GM10248 (cell line): ENCODE measurements at regions not wholly inside any gene's neighbourhood (a gene's known extent, or its start where the extent isn't known, plus 50 kb on each side); places are given as distances from the start of the nearest gene placed in this dataset.
"Not testable (repeated sequence)": the region's sequence is repeated elsewhere in the genome, so short reads cannot be mapped to it uniquely, and the experiment has no call there.

Experiments used
- CTCF ChIA-PET: fragments of 300-600 bp; sonication (Branson Sonifier 250); formaldehyde crosslinking; extraction: SDS; loops from one replicate; lab custom pipeline; 2021; ENCODE audit warnings: antibody characterized with exemption; lab: Yijun Ruan, JAX
- POLR2A ChIA-PET: fragments of 350-650 bp; sonication (Branson Sonifier 250); formaldehyde crosslinking; extraction: SDS; loops from one replicate; lab custom pipeline; 2020; ENCODE audit warnings: antibody characterized with exemption; lab: Yijun Ruan, JAX
- DNase-seq: peaks from one replicate; pipeline ENCODE4 v3.0.0; 2012; ENCODE audit errors: extremely low spot score
- TF ChIP-seq, protein P1 (sequence below): IDR thresholded peaks from 2 replicates; pipeline ENCODE4 v1.5.1; 2012; ENCODE audit warnings: mild to moderate bottlenecking, low read depth; ENCODE audit errors: extremely low read depth, missing control alignments, control extremely low read depth

DNA sequence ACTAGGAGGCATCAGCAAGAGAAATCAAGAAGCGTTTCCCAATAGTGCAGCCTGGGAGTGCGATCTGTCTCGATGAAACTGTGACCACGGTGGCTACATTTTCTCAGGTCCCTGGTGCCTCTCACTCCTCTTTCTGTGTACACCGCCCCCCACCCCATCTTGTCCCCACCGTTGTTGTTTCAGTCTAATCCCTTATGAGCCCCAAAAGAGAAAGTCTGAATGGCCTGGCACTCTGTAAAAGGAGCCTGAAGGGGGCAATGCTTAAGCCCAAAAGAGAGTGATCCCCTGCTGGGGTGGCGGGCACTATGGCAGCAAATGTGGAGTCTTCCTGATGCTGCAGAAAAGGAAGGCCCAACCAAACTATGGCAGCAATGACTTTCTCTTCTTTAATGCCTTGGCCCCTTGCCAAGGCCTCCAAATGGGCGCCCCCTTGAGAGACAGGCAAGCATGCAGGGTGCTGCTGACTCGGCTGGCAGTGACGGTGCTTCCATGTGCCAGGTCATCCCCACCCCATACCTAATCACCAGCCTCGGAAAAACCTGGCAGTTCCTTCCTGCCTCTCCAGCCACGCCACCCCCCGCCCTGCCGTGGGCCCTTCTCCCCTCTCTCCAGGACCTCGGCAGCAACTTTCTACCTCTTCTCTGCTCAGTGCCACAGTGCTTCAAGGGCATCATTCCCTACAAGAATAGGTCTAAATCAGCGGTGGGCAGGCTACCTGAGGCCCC is 123.0 kb downstream of the CYP26B1 start:
- TF ChIP-seq, protein P1, sequence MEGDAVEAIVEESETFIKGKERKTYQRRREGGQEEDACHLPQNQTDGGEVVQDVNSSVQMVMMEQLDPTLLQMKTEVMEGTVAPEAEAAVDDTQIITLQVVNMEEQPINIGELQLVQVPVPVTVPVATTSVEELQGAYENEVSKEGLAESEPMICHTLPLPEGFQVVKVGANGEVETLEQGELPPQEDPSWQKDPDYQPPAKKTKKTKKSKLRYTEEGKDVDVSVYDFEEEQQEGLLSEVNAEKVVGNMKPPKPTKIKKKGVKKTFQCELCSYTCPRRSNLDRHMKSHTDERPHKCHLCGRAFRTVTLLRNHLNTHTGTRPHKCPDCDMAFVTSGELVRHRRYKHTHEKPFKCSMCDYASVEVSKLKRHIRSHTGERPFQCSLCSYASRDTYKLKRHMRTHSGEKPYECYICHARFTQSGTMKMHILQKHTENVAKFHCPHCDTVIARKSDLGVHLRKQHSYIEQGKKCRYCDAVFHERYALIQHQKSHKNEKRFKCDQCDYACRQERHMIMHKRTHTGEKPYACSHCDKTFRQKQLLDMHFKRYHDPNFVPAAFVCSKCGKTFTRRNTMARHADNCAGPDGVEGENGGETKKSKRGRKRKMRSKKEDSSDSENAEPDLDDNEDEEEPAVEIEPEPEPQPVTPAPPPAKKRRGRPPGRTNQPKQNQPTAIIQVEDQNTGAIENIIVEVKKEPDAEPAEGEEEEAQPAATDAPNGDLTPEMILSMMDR = no peak
- DNase-seq = no peak
- CTCF ChIA-PET = no interaction called here
- POLR2A ChIA-PET = no interaction called here

DNA sequence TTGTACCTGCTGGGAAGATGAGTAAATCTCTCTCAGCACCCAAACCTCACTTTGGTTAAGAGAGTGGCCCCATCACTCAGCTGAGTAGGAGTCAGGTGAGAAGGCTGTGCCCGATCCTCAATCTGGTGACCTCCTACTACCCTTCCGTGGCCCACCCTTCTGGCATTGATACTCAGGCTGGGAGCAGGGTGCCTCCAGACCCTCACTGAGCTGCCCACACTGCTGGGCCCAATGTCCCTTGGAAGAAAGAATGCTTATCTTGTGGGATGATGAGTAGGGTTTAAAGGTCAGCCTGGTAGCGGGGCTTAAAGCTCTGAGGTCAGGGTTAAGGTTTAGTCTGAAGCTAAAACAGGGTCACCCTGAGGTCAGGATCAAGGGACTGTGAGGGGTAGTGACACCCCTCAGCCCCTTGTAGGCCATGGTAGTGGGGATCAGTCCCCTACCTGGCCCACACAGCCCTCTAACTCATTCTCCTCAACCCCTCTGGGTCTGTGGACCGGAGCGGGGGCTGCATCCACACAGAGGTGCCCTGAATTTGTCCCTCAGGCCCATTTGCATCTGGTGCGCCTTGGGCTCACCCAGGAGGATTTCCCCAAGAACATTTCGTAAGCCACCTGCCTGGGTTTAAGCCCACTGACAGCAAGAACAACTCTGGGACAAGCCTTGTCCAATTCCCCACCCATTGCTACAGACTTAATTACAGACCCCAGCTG is 123.8 kb downstream of the CYP26B1 start:
- TF ChIP-seq, protein P1 = no peak
- POLR2A ChIA-PET = no interaction called here
- no peak for DNase-seq
- CTCF ChIA-PET = no interaction called here

DNA sequence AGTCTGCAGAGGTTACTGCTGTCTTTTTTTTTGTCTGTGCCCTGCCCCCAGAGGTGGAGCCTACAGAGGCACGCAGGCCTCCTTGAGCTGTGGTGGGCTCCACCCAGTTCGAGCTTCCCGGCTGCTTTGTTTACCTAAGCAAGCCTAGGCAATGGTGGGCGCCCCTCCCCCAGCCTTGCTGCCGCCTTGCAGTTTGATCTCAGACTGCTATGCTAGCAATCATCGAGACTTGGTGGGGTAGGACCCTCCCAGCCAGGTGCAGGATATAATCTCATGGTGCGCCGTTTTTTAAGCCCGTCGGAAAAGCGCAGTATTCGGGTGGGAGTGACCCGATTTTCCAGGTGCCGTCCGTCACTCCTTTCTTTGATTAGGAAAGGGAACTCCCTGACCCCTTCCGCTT is 126.3 kb downstream of the CYP26B1 start:
- POLR2A ChIA-PET, CTCF ChIA-PET, DNase-seq: not testable (repeated sequence)

DNA sequence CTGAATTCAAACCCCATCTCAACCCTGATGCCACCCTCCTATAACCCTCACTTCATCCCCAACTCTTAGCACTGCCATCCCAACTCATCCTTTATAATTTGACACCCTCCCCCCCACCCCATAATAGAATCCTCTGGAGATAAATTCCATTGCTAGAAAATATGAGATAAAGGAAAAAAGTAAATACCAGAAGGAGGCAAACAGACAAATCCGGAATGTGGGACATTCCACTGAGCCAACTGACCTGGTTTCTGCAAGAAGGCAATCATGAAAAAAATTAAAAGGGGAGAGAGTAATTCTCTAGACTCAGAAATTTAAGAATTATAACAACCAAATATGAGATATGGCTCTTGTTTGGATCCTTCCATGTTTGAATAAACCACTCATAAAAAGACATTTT is 132.4 kb downstream of the CYP26B1 start:
- no peak for DNase-seq
- CTCF ChIA-PET = interaction anchor here (1.1 kb wide), 1 partner anchor 21 kb away, joined by 3 read pairs; no protein-coding TSS in a partner anchor
- TF ChIP-seq, protein P1 = no peak
- POLR2A ChIA-PET = no interaction called here

DNA sequence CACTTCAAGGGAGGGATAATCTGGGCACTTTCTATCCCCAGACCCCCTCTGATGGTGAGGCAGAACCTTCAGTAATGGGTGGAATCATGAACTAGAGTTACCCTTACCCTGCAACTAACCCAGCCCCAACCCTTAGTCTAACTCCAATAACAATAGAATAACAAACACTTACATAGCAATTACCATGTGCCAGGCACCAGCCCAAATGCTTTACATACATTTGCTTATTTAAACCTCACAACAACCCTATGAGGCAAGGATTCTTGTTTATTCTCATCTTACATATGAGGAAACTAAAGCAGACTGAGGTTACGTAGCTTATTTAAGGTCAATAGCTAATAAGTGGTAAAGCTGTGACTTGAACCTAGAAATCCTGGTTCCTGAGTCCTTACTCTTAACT is 132.8 kb downstream of the CYP26B1 start:
- POLR2A ChIA-PET = no interaction called here
- CTCF ChIA-PET = interaction anchor here (1.1 kb wide), 1 partner anchor 22 kb away, joined by 3 read pairs; no protein-coding TSS in a partner anchor
- TF ChIP-seq, protein P1 = no peak
- DNase-seq = no peak

DNA sequence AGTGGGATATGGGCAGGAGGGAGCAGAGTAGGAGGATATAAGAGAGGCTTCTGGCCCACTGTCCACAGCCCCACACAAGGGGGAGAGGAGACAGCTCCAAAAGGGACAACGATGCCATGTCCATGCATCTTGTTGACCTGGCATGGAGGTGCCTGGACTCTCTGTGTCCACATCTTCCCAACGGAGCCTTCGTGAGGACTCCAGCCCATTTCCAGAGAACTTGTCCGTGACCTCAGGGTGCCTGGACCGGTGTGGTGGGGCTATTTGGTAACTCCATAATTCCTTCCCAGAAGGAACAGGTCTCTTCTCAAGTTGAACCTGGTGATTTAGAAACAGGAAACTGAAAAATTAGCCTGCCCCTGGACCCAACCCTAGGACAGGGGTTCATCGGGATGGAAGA is 133.9 kb downstream of the CYP26B1 start:
- POLR2A ChIA-PET = no interaction called here
- TF ChIP-seq, protein P1 = no peak
- CTCF ChIA-PET = no interaction called here
- DNase-seq = no peak

DNA sequence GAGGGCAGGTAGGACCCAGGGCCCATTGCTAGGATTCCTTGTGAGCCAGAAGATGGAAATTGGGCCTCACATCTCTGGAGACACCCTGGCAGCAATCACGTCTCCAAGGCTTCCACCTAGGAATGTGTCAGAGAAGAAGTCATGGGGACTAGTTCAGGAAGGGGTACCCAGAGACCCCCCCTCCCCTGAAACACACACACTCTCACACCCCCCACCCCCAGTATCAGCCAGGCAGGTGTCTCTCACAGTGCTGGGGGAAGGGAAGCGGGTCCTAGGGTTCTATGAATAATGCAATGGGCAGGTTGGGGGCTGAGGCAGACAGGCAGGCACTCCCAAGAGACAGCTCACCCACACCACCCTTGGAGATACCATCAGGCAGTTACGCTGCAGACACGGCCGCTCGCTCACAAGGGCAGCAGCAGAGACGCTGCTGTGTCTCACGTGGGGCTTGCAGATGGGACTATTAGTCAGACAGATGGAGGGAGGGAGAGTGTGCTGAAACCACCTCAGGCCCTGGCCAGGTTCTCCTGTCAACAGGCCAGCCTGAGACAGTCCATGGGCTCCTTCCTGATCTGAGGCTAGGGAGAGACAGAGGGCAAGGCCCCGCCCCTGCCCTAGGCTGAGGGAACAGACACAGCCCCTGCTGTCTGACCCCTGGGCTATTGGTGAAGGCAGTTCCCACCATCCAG is 134.6 kb downstream of the CYP26B1 start:
- CTCF ChIA-PET = no interaction called here

More for the DNA sequence above, 134.6 kb downstream of the CYP26B1 start:
- no peak for DNase-seq
- POLR2A ChIA-PET = no interaction called here
- TF ChIP-seq, protein P1 = no peak
